AG09319 (cell line): ENCODE measurements at regions not wholly inside any gene's neighbourhood (a gene's known extent, or its start where the extent isn't known, plus 50 kb on each side); places are given as distances from the start of the nearest gene placed in this dataset.

Experiments used
- DNase-seq: peaks from one replicate; pipeline ENCODE4 v3.0.0-alpha.2; 2010; ENCODE audit warnings: low read depth; ENCODE audit errors: extremely low read depth
- TF ChIP-seq, protein P1 (sequence below): IDR thresholded peaks from 2 replicates; pipeline ENCODE4 v1.5.1; 2011; ENCODE audit warnings: low read depth, mild to moderate bottlenecking, inconsistent platforms, low read length, moderate library complexity

GRCh38 chr5:4548341-4548740 is 591.8 kb upstream of the ADAMTS16 start:
- TF ChIP-seq, protein P1, sequence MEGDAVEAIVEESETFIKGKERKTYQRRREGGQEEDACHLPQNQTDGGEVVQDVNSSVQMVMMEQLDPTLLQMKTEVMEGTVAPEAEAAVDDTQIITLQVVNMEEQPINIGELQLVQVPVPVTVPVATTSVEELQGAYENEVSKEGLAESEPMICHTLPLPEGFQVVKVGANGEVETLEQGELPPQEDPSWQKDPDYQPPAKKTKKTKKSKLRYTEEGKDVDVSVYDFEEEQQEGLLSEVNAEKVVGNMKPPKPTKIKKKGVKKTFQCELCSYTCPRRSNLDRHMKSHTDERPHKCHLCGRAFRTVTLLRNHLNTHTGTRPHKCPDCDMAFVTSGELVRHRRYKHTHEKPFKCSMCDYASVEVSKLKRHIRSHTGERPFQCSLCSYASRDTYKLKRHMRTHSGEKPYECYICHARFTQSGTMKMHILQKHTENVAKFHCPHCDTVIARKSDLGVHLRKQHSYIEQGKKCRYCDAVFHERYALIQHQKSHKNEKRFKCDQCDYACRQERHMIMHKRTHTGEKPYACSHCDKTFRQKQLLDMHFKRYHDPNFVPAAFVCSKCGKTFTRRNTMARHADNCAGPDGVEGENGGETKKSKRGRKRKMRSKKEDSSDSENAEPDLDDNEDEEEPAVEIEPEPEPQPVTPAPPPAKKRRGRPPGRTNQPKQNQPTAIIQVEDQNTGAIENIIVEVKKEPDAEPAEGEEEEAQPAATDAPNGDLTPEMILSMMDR, result no peak
- DNase-seq, result no peak

DNA sequence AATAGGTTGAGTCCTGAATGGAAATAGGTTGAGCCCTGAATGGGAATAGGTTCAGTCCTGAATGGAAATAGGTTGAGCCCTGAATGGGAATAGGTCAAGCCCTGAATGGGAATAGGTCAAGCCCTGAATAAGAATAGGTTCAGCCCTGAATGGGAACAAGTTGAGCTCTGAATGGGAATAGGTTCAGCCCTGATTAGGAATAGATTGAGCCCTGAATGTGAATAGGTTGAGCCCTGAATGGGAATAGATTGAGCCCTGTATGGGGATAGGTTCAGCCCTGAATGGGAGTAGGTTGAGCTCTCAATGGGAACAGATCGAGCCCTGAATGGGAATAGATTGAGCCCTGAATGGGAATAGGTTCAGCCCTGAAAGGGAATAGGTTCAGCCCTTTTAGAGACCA is 590.8 kb upstream of the ADAMTS16 start:
- TF ChIP-seq, protein P1, result no peak
- no peak for DNase-seq

DNA sequence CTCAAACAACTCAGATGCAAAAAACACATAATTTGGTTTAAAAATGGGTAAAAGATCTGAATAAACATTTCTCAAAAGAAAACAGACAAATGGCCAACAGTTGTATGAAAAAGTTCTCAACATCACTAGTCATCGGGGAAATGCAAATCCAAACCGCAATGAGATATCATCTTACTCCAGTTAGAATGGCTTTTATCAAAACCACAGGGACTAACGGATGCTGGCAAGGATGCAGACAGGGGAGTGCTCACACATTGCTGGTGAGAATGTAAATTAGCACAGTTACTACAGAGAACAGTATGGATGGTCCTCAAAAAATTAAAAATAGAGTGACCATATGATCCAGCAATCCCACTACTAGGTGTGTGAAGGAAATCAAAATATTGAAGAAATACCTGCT is 589.1 kb upstream of the ADAMTS16 start:
- DNase-seq, result no peak
- TF ChIP-seq, protein P1, result no peak

DNA sequence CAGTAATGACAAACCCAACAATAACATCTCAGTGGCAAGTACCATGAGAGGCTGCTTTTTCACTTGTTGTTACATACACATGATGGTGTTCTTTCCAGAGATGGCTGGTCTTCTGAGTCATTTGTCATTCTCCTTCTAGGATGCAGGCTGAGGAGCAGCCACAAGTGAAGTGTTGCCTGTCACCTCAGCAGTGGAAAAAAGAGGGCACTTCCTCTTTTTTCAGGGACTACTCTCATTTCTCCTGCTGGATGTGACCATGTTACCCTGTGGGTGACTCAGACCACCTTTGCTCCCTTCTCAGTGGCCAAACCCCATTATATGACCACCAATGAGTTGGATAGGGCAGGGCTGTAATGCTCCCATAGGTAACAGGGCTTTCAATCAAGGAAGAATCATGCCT is 587.0 kb upstream of the ADAMTS16 start:
- TF ChIP-seq, protein P1, result no peak
- DNase-seq, result no peak

DNA sequence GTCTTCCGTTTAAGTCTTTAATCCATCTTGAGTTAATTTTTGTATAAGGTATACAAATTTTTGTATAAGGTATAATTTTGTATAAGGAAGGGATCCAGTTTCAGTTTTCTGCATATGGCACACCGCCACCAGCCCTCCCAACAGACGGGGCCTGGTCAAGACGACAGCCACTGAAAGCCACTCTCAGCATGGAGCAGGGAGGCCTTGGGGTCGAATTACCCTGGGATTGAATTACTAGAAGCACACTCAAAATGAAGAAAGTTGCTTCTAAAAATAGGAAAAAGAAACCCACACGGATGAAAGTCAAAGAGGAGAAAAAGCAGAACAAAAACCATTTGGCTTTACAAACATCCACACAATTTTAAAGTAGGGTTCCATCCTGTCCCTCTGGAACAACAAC is 586.2 kb upstream of the ADAMTS16 start:
- TF ChIP-seq, protein P1, result no peak
- DNase-seq, result no peak

DNA sequence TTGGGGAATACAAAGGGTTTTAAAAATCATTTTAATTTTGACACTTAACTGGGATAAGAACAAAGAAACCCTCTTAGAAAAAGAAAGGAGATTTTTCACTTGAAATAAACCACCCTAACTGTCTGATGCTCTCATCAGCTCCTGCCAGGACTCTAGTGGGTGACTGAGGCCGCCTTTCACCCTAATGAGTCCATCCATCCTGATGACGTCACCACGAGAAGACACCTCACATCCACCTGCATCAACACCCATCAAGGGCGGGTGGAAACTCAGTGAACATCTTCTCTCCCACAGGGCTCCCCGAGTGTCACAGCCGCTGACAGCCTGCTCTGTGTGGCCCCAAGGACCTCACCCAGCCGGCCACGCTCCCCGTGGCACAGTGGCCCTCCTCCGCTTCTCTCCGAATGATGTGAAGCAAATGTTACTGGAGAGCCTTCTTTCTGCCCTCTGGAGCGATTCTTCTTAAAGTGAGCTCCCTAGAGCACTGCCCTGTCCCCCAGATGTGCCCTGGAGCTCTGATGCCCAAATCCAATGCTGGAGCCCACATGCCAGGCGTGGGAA is 584.3 kb upstream of the ADAMTS16 start:
- TF ChIP-seq, protein P1, result no peak
- no peak for DNase-seq

DNA sequence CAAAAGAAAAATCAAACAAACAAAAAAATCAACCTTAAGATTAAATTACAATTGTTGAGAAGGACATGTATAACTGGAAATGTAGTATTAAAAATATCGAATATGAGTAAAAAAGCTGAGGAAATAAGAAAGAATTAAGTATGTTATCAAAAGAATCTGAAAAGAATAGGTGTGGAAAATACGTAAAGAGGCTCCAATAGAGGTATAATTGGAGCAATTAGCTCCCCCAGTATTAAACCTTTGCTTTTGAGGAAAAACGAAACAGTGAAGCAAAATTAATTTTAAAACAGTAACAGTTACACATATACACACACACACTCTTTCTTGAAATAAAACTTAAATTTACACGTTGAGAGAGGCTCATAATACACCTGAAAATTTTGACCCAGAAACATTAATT is 578.7 kb upstream of the ADAMTS16 start:
- no peak for DNase-seq
- TF ChIP-seq, protein P1, result no peak
